HG02798 (cell line): ENCODE measurements at regions not wholly inside any gene's neighbourhood (a gene's known extent, or its start where the extent isn't known, plus 50 kb on each side); places are given as distances from the start of the nearest gene placed in this dataset.

Source experiments
- ATAC-seq: cut with Tn5 transposase; IDR thresholded peaks from one replicate; pipeline ENCODE4 v1.9.1; 2021; ENCODE audit warnings: mild to moderate bottlenecking; ENCODE audit not compliant: unreplicated experiment, poor library complexity

DNA sequence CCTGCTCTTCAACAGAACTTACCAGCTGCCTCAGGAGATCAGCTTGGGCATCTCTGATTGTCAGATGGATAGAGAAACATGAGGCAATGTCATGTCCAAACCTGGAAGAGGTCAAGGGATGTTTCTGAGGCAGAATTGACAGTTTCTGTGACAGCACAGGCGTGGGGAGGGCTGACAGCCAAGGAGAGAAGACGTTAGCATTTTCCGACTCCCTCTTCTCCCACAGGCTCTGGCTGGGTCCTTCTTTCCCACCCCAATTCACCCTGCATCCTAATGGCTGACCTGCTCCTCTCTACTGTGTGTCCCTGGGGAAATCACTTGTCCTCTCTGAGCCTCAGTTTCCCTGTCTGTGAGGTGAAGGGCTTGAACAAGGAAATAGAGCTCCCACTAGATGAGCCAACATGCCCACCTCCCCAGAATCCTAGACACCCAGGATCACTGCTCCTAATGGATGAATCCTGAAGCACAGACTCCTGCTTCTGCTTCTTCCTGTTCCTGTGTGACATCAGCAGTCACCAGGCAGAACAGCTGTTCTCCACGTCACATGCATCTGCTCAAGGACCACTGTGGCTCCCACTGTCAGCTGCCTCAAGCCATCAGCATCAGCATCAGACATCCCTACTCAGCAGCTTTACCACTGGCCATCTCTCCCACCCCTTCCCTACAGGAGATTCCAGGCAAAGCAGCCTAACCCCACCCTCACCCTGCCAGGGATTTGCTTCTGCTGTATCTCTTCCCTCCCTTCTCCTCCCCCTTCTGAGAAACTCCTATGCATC is 408.0 kb downstream of the MATN1 start:
- no peak for ATAC-seq

DNA sequence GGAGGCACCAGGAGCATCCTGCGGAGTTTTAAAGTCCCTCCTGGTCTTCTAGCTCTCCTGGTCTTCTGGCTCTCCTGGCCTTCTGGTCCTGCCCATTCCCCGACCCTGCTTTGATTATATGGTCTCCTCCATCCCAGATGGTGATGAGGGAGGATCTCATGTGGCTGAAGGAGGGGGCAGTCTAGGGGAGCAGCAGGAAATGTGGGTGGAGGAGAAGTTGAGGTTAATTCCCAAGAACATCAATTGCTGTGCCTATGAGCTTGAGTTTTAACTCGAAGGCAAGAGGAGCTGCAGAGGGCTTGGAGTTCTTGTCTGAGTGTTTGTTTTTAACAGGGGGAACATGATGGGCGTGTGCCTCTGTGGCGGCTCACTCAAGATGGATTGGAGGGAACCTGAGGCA is 408.8 kb downstream of the MATN1 start:
- no peak for ATAC-seq

DNA sequence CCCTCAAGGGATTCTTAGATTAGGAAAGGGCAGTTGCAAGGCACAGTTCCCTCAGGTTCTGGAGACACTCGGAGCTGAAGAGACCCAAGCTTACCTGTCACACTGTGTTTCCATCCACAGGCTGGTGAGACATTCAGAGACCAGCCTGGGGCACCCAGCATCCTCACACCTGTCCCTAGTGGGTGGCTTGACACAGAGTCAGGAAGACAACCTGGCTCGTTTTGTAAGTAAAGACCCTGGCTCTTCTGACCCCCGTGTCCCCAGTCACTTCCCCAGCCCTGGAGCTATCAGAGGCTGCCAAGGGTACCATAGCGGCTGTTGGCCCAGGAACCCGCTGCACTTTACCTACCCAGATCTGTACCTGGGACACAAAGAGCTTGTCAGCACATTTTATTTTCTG is 409.8 kb downstream of the MATN1 start:
- ATAC-seq, result no peak

DNA sequence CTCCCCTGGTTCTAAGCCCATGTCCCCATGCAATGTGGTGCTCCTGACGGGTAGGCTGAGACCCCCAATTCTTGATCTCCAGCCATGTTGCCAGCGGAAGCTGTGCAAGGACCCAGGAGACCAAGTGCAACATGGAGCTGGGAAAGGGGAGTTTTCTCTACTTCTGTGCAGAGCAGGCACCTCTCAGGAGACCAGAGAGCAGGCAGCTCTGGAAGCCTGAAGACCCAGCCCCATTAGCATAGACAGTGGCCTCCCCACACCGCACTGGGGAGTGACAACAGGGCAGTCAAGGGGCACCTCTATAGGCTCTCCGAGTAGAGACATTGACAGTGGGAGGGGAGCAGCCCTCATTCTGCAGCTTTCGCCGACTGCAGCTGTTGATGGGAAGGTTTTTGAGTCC is 410.2 kb downstream of the MATN1 start:
- ATAC-seq, result no peak

DNA sequence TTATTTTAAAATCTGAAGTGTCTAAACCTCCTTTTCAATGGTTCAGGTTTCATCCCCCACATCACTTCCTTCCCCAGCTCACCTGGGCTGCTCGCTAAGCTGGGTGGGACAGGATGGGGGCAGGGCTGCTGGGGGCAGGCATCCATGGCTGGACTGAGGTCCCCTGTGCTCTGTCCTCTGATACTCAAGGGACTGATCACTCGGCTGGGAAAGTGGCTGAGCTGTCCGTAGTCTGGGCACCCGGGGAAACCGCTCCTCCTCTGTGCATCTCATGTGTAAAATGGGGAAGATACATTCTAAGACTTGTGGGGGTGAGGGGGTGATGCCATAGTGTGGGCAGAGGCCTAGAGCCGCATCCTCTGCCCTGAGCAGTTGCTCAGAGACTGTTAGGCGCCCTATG is 411.2 kb downstream of the MATN1 start:
- ATAC-seq, result no peak

DNA sequence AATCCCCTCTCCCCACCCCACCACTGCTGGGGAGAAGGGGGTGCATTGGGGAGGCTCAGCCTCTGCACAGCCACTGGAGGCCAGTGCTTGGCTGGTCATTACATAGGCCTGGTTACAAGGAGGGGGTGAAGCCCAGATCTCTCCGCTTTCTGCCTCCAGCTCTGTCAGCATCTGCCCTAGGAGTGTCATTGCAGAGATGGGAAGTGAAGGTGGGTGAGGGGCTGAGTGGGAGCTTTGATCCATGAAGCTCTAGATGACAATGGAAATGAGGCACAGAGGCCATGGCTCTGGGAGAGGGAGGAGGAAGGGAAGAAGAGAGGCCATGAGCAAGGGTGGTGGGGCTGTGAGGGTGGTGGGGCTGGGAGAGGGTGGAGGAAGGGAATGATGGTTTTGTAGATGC is 411.6 kb downstream of the MATN1 start:
- no peak for ATAC-seq

DNA sequence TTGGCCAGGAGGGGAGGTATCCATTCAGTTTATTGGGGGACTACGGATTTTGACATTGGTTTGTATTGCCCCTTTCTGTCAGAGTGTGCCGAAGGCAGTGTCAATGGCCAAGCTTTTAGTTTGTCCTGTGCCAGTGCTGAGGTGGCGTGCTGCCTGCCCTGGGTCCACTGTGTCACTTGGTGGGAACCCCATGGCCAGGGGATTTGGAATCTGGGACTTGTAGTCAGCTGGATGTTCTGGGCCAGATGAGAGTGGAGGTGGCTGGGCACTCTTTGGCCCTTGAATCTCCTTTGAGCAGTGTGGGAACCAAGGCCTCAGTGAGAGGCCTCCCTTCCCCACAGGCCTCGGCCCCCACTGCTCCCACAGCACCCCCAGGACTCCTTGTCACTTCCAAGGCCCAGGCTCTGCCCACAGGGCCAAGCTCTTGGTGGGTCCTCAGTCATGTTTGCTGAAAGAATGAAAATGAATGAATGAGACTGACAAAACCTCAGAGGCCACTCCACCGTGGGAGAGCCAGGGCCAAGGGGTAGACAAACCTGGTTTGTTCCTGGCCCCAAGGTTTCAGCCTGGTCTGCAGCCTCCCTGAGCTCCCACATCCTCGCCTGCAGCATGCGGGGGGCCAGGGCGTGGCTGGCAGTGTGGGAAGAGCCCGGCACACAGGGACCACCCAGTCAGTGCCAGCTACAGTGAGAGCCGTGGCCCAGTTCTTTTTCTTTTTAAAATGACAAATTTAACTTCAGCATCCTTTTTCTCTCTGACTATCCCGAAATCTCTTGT is 412.2 kb downstream of the MATN1 start:
- ATAC-seq, result no peak

DNA sequence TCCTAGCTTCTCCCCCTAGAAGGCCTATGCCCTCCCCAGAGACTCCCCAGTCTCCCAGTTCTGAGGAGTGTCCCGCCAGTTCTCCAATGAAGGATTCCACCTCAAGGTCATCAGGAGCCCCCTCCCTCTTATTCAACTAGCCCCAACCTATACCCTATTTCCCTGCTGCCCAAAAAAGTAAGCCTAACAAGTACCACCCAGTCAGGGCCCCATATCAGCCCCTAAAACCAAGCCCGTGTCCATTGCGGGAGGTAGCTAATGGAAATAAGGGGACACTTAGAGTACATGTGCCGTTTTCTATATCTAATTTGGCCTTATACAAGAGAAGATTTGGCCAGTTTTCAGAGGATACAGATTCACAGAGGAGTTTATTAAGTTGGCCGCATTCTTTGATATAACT is 416.2 kb downstream of the MATN1 start:
- no peak for ATAC-seq

DNA sequence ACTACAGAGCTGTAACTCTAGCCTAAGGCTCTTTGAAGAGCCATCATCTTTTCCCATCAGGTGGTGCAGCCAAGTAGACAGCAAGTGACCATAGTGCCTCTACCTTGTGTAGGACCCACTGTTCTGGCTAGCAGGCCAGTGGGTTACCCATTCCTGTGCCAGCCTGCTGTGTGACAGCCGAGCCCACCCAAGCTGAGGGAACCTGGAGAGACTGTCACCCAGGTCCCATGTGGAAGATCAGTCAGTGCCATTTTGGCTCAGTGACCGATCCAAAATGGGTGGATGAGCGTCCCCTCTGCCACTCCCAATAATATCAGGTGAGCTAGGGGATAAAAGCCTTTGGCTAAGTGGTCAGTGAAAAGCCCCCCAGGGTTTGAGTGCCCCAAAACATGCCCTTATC is 417.9 kb downstream of the MATN1 start:
- no peak for ATAC-seq

DNA sequence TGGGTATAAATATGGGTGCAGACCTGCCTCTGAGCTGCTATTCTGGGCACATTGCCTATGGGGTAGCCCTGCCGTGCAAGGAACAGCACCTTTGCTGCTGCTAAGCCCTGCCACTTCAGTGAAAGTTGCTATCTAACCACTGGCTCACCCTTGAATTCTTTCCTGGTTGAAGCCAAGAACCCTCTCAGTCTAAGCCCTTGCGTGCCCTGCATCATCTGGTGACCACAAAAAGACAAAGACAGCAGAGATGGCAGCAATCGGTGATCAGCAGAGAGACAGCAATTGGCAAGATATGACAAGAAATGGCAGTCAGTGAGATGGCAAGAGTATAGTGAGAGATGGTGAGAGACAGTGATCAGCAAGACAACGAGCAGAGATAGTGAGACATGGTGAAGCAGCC is 418.3 kb downstream of the MATN1 start:
- no peak for ATAC-seq

DNA sequence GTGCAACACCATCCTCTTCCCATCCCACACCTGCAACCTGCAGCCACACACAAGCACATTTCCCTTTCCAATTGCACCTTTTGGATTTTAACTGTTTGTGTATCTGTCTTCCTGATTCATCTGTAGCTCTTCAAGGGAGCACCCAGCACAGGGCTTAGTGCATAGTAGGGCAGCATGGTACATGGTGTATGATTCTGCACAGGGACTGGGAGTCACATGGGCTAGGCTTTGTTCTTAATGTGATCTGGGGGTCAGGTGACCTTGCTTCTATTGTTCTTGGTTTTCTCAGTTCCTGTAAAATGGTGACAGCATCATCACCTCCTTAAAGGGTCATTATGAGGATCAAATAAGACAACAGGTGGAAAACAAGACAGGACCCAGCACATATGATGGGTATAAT is 419.3 kb downstream of the MATN1 start:
- no peak for ATAC-seq

DNA sequence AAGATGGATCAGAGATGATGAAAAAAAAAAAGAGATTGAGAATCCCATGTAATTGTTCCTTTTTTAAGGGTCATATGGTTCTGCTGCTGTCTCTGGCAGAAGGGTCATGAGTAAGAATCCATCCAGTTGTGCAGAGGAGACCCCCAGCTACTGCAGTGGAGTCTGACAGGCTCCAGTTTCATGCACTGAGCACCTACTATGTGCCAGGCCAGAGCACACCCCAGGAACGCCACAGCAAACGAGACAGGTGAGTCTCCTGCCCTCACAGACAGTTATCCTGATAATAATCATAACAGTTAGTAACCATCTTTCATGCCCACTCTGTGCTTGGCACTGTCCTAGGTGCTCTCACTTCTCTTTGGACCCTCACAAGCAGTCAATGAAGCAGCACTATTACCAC is 420.0 kb downstream of the MATN1 start:
- no peak for ATAC-seq

DNA sequence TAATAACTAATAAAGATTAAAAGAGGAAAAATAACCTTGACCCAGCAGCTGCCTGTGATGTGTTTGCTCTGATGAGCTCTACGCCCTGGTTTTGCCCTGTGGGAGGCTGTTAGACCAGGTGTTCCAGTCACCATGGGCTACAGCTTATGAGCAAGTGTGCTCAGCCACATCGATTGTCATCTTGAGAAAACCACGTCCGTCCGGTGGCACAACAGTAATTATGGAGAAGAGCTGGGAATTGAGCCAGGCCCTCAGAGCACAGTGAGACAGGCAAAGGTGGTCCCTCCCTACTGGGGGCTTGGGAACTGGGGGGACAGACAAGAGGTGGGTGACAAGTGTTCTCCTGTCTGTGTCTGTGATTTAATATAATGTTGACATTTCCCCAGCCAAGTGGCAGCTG is 420.5 kb downstream of the MATN1 start:
- no peak for ATAC-seq

DNA sequence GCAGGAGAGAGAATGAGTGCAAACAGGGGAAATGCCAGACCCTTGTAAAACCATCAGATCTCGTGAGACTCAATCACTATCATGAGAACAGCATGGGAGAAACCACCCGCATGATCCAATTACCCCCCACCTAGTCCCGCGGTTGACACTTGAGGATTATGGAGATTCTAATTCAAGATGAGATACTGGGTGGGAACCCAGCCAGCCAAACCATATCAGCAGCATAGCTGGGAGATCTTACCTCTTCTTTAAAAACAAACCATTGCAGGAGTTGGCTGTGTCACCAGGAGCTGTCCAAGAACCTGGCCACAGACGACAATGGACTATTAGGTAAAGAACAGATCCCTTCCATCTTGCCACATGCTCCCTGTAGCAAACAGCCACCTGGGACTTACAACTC is 422.7 kb downstream of the MATN1 start:
- ATAC-seq, result no peak

DNA sequence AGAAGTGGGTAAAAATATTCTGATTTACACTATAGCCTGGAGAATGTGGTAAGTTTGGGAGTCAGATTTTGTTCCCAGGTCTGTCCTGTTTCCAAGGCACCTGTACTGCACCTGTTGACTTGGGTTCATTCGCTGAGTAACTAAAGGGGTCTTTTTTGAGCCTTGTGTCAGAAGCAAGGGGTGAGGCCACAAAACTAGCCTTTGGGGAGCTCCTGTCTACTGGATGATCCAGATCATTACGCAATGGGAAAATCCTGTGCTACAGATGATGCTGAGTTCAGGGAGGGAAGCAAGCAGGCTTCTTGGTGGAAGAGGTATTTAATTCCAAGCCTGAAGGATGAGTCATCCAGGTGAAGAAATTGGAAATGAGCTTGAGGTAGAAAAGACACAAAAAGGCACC is 424.0 kb downstream of the MATN1 start:
- no peak for ATAC-seq

DNA sequence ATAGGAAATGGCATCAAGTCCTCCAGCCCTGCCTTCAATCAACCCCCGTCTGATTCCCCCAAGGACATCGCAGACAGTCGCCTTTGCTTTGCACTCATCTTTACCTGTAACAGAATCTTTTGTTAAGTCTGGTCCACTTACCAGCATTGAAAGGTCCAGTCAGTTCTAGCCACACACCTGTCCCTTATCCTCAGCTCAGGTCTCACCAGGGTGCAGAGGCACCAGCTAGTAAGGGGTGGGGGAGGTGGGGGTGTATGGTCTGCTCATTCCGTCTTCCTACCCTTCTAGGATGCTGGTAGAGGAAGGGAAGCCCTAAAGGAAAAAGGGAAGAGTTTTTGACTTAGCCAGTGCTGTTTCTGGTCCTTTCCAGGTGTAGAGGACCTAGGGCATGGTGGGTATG is 427.7 kb downstream of the MATN1 start:
- ATAC-seq, result no peak

DNA sequence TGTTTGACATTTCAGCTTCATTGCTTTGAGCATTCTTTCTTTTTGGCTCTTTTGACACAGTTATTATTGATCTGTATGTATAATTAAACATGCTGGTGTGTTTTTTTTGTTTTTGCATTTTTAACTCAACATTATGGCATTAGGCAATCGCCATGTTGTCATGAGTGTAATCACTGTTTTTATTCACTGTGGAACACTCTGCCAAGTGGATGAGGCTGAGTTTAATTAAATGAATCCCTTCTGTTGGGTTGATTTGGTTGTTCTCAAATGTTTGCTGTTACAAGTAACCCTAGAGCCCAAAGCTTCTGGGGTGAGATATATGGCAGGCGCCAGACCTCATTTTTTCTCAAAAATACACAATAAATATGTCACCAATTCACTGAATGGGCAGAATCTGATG is 428.1 kb downstream of the MATN1 start:
- ATAC-seq, result no peak

DNA sequence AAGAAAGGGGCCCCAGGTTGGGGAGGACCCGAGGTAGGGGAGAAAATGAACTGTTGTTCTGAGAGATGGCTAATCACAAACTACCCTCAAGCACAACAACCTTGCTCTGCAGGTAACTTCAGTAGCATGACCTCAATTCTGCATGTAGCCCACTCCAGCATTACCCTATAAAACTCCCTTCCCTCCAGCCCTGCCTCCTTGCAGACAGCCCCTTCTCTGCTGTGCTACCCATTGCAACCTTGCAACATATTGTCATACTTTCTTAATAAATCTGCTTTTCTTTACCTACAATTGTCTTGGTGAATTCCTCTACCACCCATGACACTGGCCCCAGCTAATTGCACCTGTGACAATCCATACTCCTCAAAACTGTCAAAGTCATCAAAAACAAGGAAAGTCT is 428.9 kb downstream of the MATN1 start:
- no peak for ATAC-seq

DNA sequence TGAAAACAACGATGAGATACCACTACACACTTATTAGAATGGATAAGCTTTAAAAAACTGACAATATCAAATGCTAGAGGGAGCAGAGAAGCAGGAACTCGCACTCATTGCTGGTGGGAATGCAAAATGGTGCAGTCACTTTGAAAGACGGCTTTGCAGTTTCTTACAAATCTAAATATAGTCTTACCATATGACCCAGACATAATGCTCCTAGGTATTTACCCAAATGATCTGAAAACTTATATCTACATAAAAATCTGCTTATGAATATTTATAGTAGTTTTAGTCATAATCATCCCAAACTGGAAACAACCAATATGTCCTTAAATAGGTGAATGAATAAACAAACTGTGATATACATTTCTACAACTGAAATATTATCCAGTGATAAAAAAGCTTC is 430.9 kb downstream of the MATN1 start:
- ATAC-seq, result no peak

DNA sequence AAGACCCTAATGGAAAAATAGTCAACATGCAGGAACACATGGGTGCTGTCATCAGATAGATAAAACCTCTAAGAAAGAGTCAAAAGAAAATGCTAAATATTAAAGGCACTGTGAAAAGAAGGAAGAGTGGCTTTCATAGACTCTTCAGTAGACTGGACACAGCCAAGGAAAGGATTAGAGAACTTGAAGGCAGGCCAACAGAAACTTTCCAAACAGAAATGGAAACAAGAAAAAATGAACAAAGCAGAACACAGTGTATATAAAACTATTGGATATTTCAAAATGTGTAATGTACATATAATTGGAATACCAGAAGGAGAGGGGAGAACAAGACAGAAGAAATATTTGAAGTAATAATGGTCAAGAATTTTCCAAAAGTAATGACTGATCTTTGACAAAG is 431.9 kb downstream of the MATN1 start:
- no peak for ATAC-seq

DNA sequence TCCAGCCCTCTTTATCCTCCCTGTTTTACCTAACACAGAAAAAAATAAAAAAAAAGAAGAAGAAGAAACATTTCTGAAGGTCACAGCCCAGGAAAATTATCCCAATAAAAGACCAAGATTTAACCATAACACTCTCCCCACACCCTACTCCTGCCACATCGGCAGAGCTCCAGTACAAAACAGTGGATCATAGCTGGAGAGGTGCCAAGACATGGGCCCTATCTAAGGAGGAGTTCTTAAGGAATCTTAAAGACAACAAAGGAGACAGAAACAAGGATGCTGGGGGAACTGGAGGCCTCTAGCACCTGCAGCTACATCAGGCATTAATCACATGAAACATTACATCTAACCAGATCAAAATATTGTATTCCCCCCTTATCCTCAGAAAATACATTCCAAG is 432.8 kb downstream of the MATN1 start:
- ATAC-seq, result no peak

DNA sequence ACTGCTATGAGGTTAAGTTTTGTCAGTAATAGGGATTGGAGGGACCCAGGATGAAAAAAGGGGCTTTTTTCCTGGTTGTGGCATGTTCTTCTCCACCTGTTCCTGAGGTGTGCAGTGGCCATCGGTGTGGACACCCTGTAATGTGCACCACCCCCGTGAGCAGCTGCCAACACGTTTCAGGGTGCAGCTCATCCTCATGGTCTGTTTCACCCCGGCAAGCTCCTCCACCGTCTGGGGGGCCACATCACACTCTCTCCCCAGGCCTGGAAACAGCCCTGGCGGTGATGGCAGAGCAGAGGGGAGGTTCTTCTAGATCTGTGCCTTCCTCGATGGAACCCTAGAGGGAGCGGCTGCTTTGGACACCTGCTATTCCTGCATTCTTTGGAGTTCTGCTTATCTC is 435.4 kb downstream of the MATN1 start:
- no peak for ATAC-seq
